ENCODE measurements at regions not wholly inside any gene's neighbourhood (a gene's known extent, or its start where the extent isn't known, plus 50 kb on each side); places are given as distances from the start of the nearest gene placed in this dataset.

GRCh38 chr1:230518511-230518910, 92.4 kb upstream of the PGBD5 start:
- TF ChIP-seq CTCF (IDR thresholded peaks at IDR 0.05) = no peak
- no peak for TF ChIP-seq POLR2A (IDR thresholded peaks at IDR 0.05)
- TF ChIP-seq POLR2AphosphoS5 (IDR thresholded peaks at IDR 0.05) = no peak
